Bronchial epithelial cell (primary cell): ENCODE measurements at regions not wholly inside any gene's neighbourhood (a gene's known extent, or its start where the extent isn't known, plus 50 kb on each side); places are given as distances from the start of the nearest gene placed in this dataset.

Source experiments
- DNase-seq: peaks from one replicate; pipeline ENCODE4 v3.0.0-alpha.2; 2010; ENCODE audit warnings: low read depth
- FAIRE-seq: peaks from 2 replicates; lab custom pipeline; 2011; peaks lifted over from hg19 to GRCh38; lab: Jason Lieb, UNC
- H3K27me3 ChIP-seq: 2 replicates; pipeline ENCODE4 v1.5.1; 2011; ENCODE audit warnings: low read length; ENCODE audit not compliant: control insufficient read depth, insufficient read depth
- H3K36me3 ChIP-seq: 2 replicates; pipeline ENCODE4 v1.5.1; 2011; ENCODE audit warnings: low read length; ENCODE audit not compliant: control insufficient read depth, insufficient read depth
- H3K4me3 ChIP-seq: 2 replicates; pipeline ENCODE4 v1.5.1; 2011; ENCODE audit warnings: mild to moderate bottlenecking, low read depth, low read length, control low read depth
- TF ChIP-seq, protein P1 (sequence below): IDR thresholded peaks from 2 replicates; pipeline ENCODE4 v1.5.1; 2011; ENCODE audit warnings: mild to moderate bottlenecking, moderate library complexity, low read length, control low read depth, inconsistent platforms; ENCODE audit not compliant: insufficient read depth, severe bottlenecking

DNA sequence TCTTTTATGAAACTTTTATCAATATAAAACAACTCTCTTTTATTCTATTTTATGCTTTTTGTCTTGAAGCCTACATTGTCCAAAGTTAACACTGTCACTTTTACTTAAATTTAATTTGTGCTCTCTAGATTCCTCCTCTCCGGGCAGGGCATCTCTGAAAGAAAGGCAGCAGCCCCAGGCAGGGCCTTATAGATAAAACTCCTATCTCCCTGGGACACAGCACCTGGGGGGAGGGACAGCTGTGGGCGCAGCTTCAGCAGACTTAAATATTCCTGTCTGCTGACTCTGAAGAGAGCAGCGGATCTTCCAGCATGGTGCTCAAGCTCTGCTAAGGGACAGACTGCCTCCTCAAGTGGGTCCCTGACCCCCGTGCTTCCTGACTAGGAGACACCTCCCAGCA is 447.7 kb upstream of the FANCL start:
- no peaks in the 10 kb centered on the region for H3K27me3 ChIP-seq
- no peak overlapping the region for H3K4me3 ChIP-seq
- no peak for FAIRE-seq
- TF ChIP-seq, protein P1, sequence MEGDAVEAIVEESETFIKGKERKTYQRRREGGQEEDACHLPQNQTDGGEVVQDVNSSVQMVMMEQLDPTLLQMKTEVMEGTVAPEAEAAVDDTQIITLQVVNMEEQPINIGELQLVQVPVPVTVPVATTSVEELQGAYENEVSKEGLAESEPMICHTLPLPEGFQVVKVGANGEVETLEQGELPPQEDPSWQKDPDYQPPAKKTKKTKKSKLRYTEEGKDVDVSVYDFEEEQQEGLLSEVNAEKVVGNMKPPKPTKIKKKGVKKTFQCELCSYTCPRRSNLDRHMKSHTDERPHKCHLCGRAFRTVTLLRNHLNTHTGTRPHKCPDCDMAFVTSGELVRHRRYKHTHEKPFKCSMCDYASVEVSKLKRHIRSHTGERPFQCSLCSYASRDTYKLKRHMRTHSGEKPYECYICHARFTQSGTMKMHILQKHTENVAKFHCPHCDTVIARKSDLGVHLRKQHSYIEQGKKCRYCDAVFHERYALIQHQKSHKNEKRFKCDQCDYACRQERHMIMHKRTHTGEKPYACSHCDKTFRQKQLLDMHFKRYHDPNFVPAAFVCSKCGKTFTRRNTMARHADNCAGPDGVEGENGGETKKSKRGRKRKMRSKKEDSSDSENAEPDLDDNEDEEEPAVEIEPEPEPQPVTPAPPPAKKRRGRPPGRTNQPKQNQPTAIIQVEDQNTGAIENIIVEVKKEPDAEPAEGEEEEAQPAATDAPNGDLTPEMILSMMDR, result no peak
- no peaks in the 10 kb centered on the region for H3K36me3 ChIP-seq
- no peak for DNase-seq

DNA sequence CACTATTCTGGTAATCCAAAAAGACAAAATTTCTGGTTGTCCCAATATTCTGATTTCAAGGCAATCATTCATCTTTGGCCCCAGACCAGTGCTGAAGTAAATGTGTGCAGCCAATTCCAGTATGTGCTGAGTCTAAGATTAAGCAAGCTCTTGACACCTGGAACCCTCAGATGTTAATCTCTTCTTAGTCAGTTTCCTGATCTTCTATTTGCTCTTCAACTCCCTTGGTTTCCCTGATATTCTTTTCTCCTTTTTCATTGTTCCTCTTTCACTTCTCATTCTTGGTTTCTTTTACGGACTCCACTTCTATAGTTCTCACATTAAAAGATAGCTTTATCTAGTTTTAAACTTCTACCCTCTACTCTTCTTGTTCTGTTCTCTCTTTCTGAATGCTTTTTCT is 445.7 kb upstream of the FANCL start:
- Histone ChIP-seq H3K27me3 (no peaks in the 10 kb centered on the region), H3K4me3 (no peak overlapping the region), H3K36me3 (no peaks in the 10 kb centered on the region)
- peak; percentile 16 for DNase-seq
- TF ChIP-seq, protein P1, result no peak
- no peak for FAIRE-seq

DNA sequence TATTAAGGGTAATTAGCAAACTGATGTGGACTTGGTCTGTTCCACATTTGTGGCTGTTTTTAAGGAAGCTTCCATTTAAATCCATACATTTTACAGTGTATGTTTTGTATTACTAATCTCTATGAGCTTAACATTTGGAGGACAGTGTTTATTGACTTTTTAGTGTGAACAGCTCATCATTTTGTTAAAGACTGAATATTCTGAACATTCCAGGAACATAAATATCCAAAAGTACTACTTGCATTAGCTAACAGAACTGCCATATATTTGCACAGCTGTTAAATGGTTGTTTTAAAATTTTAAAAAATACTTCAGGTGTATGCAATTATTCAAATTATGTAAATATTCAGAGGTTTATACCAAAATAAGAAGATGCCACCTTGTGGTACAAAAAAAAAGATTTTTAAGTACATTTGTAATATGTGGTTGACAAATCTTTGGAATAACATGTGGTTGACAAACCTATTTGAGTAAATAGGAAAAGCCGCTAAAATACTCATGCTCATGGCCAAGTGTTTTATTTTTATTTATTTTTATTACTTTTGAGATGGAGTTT is 439.7 kb upstream of the FANCL start:
- DNase-seq, result peak; percentile 39
- no peaks in the 10 kb centered on the region for H3K36me3 ChIP-seq
- TF ChIP-seq, protein P1, result no peak
- no peak overlapping the region for H3K4me3 ChIP-seq
- no peak for FAIRE-seq
- no peaks in the 10 kb centered on the region for H3K27me3 ChIP-seq

DNA sequence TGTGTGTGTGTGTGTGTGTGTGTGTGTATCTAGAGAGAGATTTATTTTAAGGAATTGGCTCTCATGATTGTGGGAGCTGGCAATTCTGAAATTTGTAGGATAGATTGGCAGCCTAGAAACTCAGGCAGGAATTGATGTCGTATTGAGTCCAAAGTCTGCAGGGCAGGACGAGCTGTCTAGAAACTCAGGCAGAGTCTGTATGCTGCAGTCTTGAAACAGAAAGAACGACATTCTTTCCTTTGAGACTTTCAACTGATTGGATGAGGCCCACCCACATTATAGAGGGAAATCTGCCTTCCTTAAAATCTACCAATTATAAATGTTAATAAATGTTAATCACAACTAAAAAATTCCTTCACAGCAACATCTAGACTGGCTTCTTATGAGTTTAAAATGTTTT is 436.6 kb upstream of the FANCL start:
- Histone ChIP-seq H3K27me3 (no peaks in the 10 kb centered on the region), H3K36me3 (no peaks in the 10 kb centered on the region), H3K4me3 (no peak overlapping the region)
- no peak for DNase-seq
- TF ChIP-seq, protein P1, result no peak
- no peak for FAIRE-seq

DNA sequence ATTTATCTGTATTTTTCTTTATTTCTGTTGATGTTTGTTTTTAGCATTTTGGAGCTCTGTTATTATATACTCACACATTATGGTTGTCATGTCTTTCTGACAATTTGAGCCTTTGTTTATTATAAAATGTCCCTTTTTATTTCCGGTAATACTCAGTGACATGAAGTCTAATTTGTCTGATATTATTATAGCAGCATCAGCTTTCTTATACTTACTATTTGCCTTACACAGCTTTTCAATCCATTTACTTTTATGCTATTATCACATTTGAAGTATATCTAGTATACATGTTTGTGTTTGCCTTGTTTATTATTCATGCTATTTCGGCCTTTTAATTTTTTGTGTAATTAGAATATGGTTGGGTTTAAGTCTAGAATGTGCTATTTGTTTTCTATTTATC is 430.6 kb upstream of the FANCL start:
- no peak overlapping the region for H3K4me3 ChIP-seq
- TF ChIP-seq, protein P1, result no peak
- H3K36me3 ChIP-seq, result no peaks in the 10 kb centered on the region
- DNase-seq (no peak), FAIRE-seq (no peak)
- no peaks in the 10 kb centered on the region for H3K27me3 ChIP-seq

DNA sequence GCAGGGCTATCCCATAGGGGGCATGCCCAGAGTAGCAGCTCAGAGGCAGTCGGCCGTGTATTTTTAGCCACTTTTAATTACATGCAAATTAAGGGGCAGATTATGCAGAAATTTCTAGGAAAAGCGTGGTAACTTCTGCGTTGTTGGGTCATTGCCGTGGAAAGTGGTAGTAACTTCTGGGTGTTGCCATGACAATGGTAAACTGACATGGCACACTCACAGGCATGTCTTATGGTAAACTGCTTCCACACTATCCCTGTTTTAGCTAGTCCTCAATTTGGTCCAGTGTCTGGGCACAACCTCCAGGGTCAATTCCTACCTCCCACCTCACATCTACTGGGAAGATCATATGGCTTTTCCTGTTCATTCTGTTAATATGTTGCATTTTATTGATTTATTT is 428.9 kb upstream of the FANCL start:
- TF ChIP-seq, protein P1, result no peak
- FAIRE-seq, result no peak
- Histone ChIP-seq H3K27me3 (no peaks in the 10 kb centered on the region), H3K36me3 (no peaks in the 10 kb centered on the region), H3K4me3 (no peak overlapping the region)
- DNase-seq, result no peak
